Kidney (tissue), 13 donors: ENCODE measurements at regions not wholly inside any gene's neighbourhood (a gene's known extent, or its start where the extent isn't known, plus 50 kb on each side); places are given as distances from the start of the nearest gene placed in this dataset.

Source experiments
- DNase-seq, 5 donors: peaks; one replicate each; pipeline ENCODE4 v3.0.0-alpha.2; 2013 to 2020
- FAIRE-seq: peaks from 2 replicates; lab custom pipeline; 2012; peaks lifted over from hg19 to GRCh38; lab: Jason Lieb, UNC
- H3K27ac ChIP-seq, 2 donors: one replicate each; pipeline ENCODE4 v1.7.0; 2013; ENCODE audit warnings: low read depth in 2 of 2, low read length in 2 of 2, inconsistent platforms in 1 of 2
- H3K27me3 ChIP-seq: one replicate; pipeline ENCODE4 v1.7.1; 2013; ENCODE audit warnings: low read length, inconsistent platforms; ENCODE audit not compliant: control insufficient read depth, insufficient read depth
- H3K36me3 ChIP-seq, 3 donors: one replicate each; pipeline versions ENCODE4 v1.7.0 to v1.7.1; 2013; ENCODE audit warnings: low read length in 3 of 3, control low read depth in 1 of 3, inconsistent platforms in 1 of 3; ENCODE audit not compliant: insufficient read depth in 3 of 3, control insufficient read depth in 2 of 3
- H3K4me1 ChIP-seq, 3 donors: one replicate each; pipeline versions ENCODE4 v1.7.0 to v1.7.1; 2013; ENCODE audit warnings: low read length in 3 of 3, inconsistent platforms in 1 of 3, low read depth in 1 of 3; ENCODE audit not compliant: control insufficient read depth in 2 of 3, insufficient read depth in 2 of 3
- H3K4me3 ChIP-seq, 3 donors: one replicate each; pipeline versions ENCODE4 v1.7.0 to v1.8.1; 2013; ENCODE audit warnings: low read length in 3 of 3, control low read depth in 1 of 3, inconsistent platforms in 1 of 3
- H3K9ac ChIP-seq, 3 donors: one replicate each; pipeline versions ENCODE4 v1.7.0 to v1.7.1; 2013; ENCODE audit warnings: low read length in 3 of 3, control low read depth in 1 of 3, inconsistent platforms in 1 of 3
- H3K9me3 ChIP-seq, 3 donors: one replicate each; pipeline versions ENCODE4 v1.7.0 to v1.7.1; 2013; ENCODE audit warnings: low read length in 3 of 3, control low read depth in 1 of 3, inconsistent platforms in 1 of 3; ENCODE audit not compliant: control insufficient read depth in 2 of 3, insufficient read depth in 1 of 3
- intact Hi-C: fragments of 100-400 bp; cut with DNase I; formaldehyde crosslinking; loops from one replicate; pipeline ENCODE4 v1.11.1; 2022
- TF ChIP-seq, protein P1 (sequence below): IDR thresholded peaks from 3 replicates; pipeline ENCODE4 v1.5.1; 2012; ENCODE audit warnings: mild to moderate bottlenecking, moderate library complexity, borderline replicate concordance; ENCODE audit not compliant: insufficient read depth; ENCODE audit errors: extremely low read depth
- donor health status: control.
- donor health status: control.
- donor health status: control.
- donor health status: control.
- donor health status: control.
- donor health status: DM: yes; HTN: yes; CAD: no.
- donor health status: Normal renal cell carcinoma (clear cell type).

DNA sequence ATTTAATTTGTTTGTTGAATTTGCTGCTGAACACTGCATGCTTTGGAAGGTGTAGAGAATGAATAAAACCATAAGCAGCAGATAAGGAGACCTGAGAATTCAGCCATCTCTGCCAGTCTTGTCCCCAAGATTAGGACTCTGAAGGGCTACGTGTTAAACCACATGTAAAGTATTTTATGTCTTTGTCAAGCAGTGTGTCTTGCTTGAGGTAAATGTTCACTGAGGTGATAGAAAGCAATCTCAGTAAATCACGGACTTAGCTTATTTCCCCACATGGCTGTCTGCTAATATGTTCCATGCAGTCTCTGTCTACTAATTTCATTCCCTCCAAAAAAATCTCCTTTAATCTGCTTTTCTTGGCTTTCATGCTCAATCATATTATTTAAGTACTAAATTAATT, 467.1 kb downstream of the RAP2B start:
- no peak overlapping the region for H3K4me3 ChIP-seq
- no peak overlapping the region for H3K9ac ChIP-seq
- intact Hi-C loops, result no loop called here
- no peak for FAIRE-seq
- no peaks in the 10 kb centered on the region for H3K9me3 ChIP-seq
- TF ChIP-seq, protein P1, sequence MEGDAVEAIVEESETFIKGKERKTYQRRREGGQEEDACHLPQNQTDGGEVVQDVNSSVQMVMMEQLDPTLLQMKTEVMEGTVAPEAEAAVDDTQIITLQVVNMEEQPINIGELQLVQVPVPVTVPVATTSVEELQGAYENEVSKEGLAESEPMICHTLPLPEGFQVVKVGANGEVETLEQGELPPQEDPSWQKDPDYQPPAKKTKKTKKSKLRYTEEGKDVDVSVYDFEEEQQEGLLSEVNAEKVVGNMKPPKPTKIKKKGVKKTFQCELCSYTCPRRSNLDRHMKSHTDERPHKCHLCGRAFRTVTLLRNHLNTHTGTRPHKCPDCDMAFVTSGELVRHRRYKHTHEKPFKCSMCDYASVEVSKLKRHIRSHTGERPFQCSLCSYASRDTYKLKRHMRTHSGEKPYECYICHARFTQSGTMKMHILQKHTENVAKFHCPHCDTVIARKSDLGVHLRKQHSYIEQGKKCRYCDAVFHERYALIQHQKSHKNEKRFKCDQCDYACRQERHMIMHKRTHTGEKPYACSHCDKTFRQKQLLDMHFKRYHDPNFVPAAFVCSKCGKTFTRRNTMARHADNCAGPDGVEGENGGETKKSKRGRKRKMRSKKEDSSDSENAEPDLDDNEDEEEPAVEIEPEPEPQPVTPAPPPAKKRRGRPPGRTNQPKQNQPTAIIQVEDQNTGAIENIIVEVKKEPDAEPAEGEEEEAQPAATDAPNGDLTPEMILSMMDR, result no peak
- no peak for DNase-seq
- no peaks in the 10 kb centered on the region for H3K36me3 ChIP-seq
- no peaks in the 10 kb centered on the region for H3K27me3 ChIP-seq
- H3K4me1 ChIP-seq, result no peaks in the 10 kb centered on the region
- H3K27ac ChIP-seq, result no peak overlapping the region

DNA sequence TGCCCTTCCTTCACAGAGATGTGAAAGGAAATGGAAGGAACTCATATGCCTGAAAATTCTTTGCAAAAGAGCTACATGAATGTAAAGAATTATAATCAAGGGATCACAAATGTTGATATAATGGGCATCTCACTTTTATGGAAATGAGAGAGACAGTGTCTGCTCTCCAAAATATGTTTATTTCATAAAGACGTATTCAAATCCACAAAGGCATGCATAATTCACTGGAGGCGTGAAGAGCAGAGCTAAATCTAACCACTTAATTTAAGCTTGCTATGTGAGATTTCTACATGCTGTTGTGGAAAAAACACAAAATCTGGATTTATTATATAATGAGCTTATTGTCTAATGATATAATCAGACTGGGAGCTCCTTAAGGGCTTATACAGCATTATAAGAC, 469.1 kb downstream of the RAP2B start:
- Histone ChIP-seq H3K27me3 (no peaks in the 10 kb centered on the region), H3K9ac (no peak overlapping the region), H3K4me3 (no peak overlapping the region), H3K9me3 (no peaks in the 10 kb centered on the region), H3K4me1 (no peaks in the 10 kb centered on the region), H3K27ac (no peak overlapping the region), H3K36me3 (no peaks in the 10 kb centered on the region)
- FAIRE-seq (no peak), DNase-seq (no peak)
- TF ChIP-seq, protein P1, result no peak
- intact Hi-C loops, result no loop called here

DNA sequence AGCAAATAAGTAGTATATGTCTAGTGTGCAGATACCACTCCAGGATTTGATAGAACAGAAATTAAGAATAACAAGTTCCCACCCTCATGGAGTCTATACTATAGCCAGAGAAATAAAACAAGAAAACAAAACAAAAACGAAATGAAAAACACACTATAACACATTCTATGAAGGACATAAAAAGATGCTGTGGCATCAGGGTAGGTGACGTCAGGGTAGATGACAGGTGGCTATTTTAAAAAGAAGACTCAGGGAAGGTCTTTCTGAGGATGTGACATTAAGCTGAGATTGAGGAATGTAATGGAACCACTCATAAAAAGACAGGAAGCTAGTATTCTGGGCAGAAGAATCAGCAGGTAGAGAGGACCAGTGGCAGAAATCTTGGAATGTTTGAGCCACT, 469.6 kb downstream of the RAP2B start:
- no peak overlapping the region for H3K27ac ChIP-seq
- no peaks in the 10 kb centered on the region for H3K4me1 ChIP-seq
- no peak overlapping the region for H3K4me3 ChIP-seq
- H3K36me3 ChIP-seq, result no peaks in the 10 kb centered on the region
- TF ChIP-seq, protein P1, result no peak
- FAIRE-seq (no peak), DNase-seq (no peak)
- intact Hi-C loops, result no loop called here
- no peaks in the 10 kb centered on the region for H3K9me3 ChIP-seq
- no peak overlapping the region for H3K9ac ChIP-seq
- no peaks in the 10 kb centered on the region for H3K27me3 ChIP-seq

DNA sequence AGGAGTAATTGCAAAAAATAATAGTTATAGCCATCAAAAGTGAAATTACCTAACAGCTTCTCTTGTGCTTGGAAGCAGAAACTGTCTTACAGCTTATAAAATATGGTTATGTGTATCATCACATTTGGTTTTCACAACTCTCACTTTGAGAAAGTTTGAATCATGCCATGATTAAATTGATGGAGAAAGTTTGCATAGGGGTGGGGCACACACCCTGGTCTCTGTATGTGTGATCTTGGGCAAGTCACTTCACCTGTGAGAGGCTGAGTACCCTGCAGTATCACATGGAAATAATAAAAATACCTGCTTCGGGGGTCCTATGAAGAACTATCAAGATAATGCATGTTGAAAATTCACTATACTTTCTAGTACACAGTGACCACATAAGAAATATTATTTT, 471.4 kb downstream of the RAP2B start:
- Histone ChIP-seq H3K4me1 (no peaks in the 10 kb centered on the region), H3K4me3 (no peak overlapping the region), H3K27ac (no peak overlapping the region), H3K9ac (no peak overlapping the region), H3K36me3 (no peaks in the 10 kb centered on the region), H3K9me3 (no peaks in the 10 kb centered on the region), H3K27me3 (no peaks in the 10 kb centered on the region)
- no peak for FAIRE-seq
- no peak for DNase-seq
- intact Hi-C loops, result no loop called here
- TF ChIP-seq, protein P1, result no peak
